Caco-2 (cell line): ENCODE measurements at regions not wholly inside any gene's neighbourhood (a gene's known extent, or its start where the extent isn't known, plus 50 kb on each side); places are given as distances from the start of the nearest gene placed in this dataset.
"Not testable (repeated sequence)": the region's sequence is repeated elsewhere in the genome, so short reads cannot be mapped to it uniquely, and the experiment has no call there.

Experiments used
- BruUV-seq: library from RNA; stranded (reverse); fragments of 400-500 nt; replicated peaks from 2 replicates; lab custom pipeline; 2021; lab: Mats Ljungman, UMichigan
- CTCF ChIA-PET: fragments of 300-600 bp; sonication (Branson Sonifier 250); formaldehyde crosslinking; loops from one replicate; lab custom pipeline; 2022; ENCODE audit warnings: antibody characterized with exemption; lab: Charles Lee
- POLR2A ChIA-PET: fragments of 300-600 bp; sonication (Branson Sonifier 250); formaldehyde crosslinking; loops from one replicate; lab custom pipeline; 2022; ENCODE audit warnings: antibody characterized with exemption; lab: Charles Lee
- DNase-seq, 2 experiments: peaks; one replicate each; pipeline versions ENCODE4 v3.0.0 to v3.0.0-alpha.2; 2020 to 2022
- H3K27me3 ChIP-seq: replicated peaks from 2 replicates; pipeline ENCODE4 v1.6.0; 2011; ENCODE audit warnings: low read length; ENCODE audit not compliant: control insufficient read depth, insufficient read depth
- H3K36me3 ChIP-seq: 2 replicates; pipeline ENCODE4 v1.5.1; 2011; ENCODE audit warnings: low read length; ENCODE audit not compliant: control insufficient read depth, insufficient read depth
- H3K4me1 ChIP-seq: fragments of 250-450 bp; sonication (Bioruptor Pico); 2 replicates; pipeline ENCODE4 v1.5.1; 2020; ENCODE audit warnings: mild to moderate bottlenecking
- H3K4me3 ChIP-seq: 2 replicates; pipeline ENCODE4 v1.5.1; 2011; ENCODE audit warnings: low read depth, mild to moderate bottlenecking, control low read depth, low read length
- H3K9me3 ChIP-seq: fragments of 250-450 bp; sonication (Bioruptor Pico); 2 replicates; pipeline ENCODE4 v1.5.1; 2020; ENCODE audit warnings: mild to moderate bottlenecking, moderate library complexity
- H3K27ac Mint-ChIP-seq: one replicate; pipeline ENCODE4 v1.8.0; 2022; ENCODE audit warnings: mixed read lengths; ENCODE audit not compliant: unreplicated experiment
- H3K27me3 Mint-ChIP-seq: one replicate; pipeline ENCODE4 v1.8.0; 2022; ENCODE audit warnings: mixed read lengths; ENCODE audit not compliant: insufficient read depth, unreplicated experiment
- H3K36me3 Mint-ChIP-seq: one replicate; pipeline ENCODE4 v1.8.0; 2022; ENCODE audit warnings: mild to moderate bottlenecking, mixed read lengths; ENCODE audit not compliant: insufficient read depth, unreplicated experiment
- H3K4me1 Mint-ChIP-seq: one replicate; pipeline ENCODE4 v1.8.0; 2022; ENCODE audit warnings: low read depth, mixed read lengths; ENCODE audit not compliant: unreplicated experiment
- H3K4me3 Mint-ChIP-seq: one replicate; pipeline ENCODE4 v1.8.0; 2022; ENCODE audit warnings: mild to moderate bottlenecking, moderate library complexity, mixed read lengths; ENCODE audit not compliant: unreplicated experiment
- H3K9me3 Mint-ChIP-seq: one replicate; pipeline ENCODE4 v1.8.0; 2022; ENCODE audit warnings: mixed read lengths; ENCODE audit not compliant: unreplicated experiment
- intact Hi-C: fragments of 100-400 bp; cut with micrococcal nuclease; formaldehyde crosslinking; loops from one replicate; pipeline ENCODE4 v1.10.0; 2022; ENCODE audit not compliant: unreplicated experiment
- TF ChIP-seq, protein P1 (sequence below), 2 experiments: fragments of 200-600 bp in 1 of 2; IDR thresholded peaks; 1 replicate in 1 of 2; 2 replicates in 1 of 2; pipeline versions ENCODE4 v1.5.1 to v1.8.0; 2011 to 2022; ENCODE audit warnings: antibody characterized with exemption in 1 of 2, control low read depth in 1 of 2, inconsistent platforms in 1 of 2, low read depth in 1 of 2, low read length in 1 of 2, mild to moderate bottlenecking in 1 of 2, moderate library complexity in 1 of 2; ENCODE audit not compliant: insufficient read depth in 1 of 2, severe bottlenecking in 1 of 2, unreplicated experiment in 1 of 2

DNA sequence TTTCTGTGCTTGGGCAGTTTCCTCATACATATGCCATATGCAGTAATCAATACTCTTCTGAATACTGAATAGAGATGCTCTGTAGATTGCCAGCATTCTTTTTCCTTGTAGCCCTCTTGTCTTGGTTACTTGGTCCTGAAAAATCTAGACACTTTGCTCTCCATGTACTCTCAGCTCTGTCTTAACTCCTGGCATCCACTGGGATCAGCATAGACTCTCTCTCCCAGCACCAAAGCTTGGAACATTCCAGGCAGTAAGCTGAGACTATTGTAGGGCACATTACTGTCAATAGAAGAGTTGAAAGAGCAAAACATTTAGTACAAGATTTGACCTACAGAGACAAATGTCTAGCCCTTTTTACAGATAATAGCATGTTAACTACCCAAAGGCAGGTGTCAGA, 1100.3 kb downstream of the TBL1XR1 start:
- Histone ChIP-seq H3K4me1 (0 out of 2 replicates have a peak, but pooled peaks cover under 1% of the 10 kb centered on the region), H3K27me3 (no peaks in the 10 kb centered on the region), H3K4me3 (no peak overlapping the region), H3K9me3 (peaks cover 2% of the 10 kb centered on the region; the same call in 1 of the 2 replicates), H3K36me3 (no peaks in the 10 kb centered on the region)
- H3K4me3 Mint-ChIP-seq, result no peak overlapping the region
- H3K27me3 Mint-ChIP-seq, result no peaks in the 10 kb centered on the region
- peak; percentile 19 to 39 for DNase-seq
- ChIA-PET CTCF (no interaction called here), POLR2A (no interaction called here)
- TF ChIP-seq, protein P1, sequence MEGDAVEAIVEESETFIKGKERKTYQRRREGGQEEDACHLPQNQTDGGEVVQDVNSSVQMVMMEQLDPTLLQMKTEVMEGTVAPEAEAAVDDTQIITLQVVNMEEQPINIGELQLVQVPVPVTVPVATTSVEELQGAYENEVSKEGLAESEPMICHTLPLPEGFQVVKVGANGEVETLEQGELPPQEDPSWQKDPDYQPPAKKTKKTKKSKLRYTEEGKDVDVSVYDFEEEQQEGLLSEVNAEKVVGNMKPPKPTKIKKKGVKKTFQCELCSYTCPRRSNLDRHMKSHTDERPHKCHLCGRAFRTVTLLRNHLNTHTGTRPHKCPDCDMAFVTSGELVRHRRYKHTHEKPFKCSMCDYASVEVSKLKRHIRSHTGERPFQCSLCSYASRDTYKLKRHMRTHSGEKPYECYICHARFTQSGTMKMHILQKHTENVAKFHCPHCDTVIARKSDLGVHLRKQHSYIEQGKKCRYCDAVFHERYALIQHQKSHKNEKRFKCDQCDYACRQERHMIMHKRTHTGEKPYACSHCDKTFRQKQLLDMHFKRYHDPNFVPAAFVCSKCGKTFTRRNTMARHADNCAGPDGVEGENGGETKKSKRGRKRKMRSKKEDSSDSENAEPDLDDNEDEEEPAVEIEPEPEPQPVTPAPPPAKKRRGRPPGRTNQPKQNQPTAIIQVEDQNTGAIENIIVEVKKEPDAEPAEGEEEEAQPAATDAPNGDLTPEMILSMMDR (IDR thresholded peaks at IDR 0.05; ENCODE audit: insufficient read depth in 1 of 2, low read depth in 1 of 2, low read length in 1 of 2, severe bottlenecking in 1 of 2, unreplicated experiment in 1 of 2), result no peak
- H3K9me3 Mint-ChIP-seq, result peaks cover 20% of the 10 kb centered on the region
- intact Hi-C loops, result loop anchor here (1.0 kb wide), 1 partner anchor 8 kb away; no protein-coding TSS in a partner anchor
- H3K27ac Mint-ChIP-seq, result peak overlapping the region; percentile 30
- peaks cover 6% of the 10 kb centered on the region for H3K36me3 Mint-ChIP-seq
- BruUV-seq, result no TSS peak
- no peaks in the 10 kb centered on the region for H3K4me1 Mint-ChIP-seq

DNA sequence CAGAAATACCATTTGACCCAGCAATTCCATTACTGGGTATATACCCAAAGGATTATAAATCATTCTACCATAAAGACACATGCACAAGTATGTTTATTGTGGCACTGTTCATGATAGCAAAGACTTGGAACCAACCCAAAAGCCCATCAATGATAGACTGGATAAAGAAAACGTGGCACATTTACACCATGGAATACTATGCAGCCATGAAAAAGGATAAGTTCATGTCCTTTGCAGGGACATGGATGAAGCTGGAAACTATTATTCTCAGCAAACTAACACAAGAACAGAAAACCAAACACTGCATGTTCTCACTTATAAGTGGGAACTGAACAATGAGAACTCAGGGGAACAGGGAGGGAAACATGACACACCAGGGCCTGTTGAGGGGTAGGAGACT, 1103.4 kb downstream of the TBL1XR1 start:
- H3K27me3 Mint-ChIP-seq, H3K4me3 ChIP-seq, H3K36me3 ChIP-seq, H3K9me3 ChIP-seq, BruUV-seq, H3K27ac Mint-ChIP-seq, DNase-seq, H3K27me3 ChIP-seq, H3K4me1 ChIP-seq, CTCF ChIA-PET, POLR2A ChIA-PET, intact Hi-C loops, H3K4me3 Mint-ChIP-seq: not testable (repeated sequence)
- H3K4me1 Mint-ChIP-seq, result peaks cover 12% of the 10 kb centered on the region
- H3K9me3 Mint-ChIP-seq, result peaks cover 22% of the 10 kb centered on the region
- H3K36me3 Mint-ChIP-seq, result peaks cover 13% of the 10 kb centered on the region

DNA sequence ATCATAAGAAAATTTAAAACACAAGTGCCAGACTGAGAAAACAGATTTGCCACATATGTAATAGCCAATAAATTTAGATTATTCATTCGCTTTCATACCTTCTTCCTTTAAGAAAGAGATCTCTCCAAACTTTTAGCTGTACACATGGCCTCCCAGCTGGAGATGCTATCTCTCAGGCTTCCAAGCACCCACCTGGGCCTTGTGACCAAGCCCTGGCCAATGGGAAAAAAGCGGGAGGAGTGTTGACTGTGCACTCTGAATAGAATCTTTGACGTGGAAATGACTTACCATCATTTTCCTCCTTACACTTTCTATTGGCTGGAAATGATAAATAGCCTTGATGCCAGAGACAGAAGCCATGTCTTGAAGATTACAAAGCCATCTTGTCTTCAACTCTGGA, 1106.6 kb downstream of the TBL1XR1 start:
- no peak overlapping the region for H3K4me3 Mint-ChIP-seq
- Histone ChIP-seq H3K9me3 (peaks cover 7% of the 10 kb centered on the region; the same call in 1 of the 2 replicates), H3K36me3 (no peaks in the 10 kb centered on the region), H3K4me1 (peaks cover 20% of the 10 kb centered on the region), H3K4me3 (no peak overlapping the region), H3K27me3 (no peaks in the 10 kb centered on the region)
- no peaks in the 10 kb centered on the region for H3K27me3 Mint-ChIP-seq
- intact Hi-C loops, result no loop called here
- POLR2A ChIA-PET, result no interaction called here
- no peak for DNase-seq
- CTCF ChIA-PET, result no interaction called here
- TF ChIP-seq, protein P1 (IDR thresholded peaks at IDR 0.05; ENCODE audit: insufficient read depth in 1 of 2, low read depth in 1 of 2, low read length in 1 of 2, severe bottlenecking in 1 of 2, unreplicated experiment in 1 of 2), result no peak
- peaks cover 13% of the 10 kb centered on the region for H3K36me3 Mint-ChIP-seq
- no TSS peak for BruUV-seq
- H3K9me3 Mint-ChIP-seq, result peaks cover 41% of the 10 kb centered on the region
- H3K4me1 Mint-ChIP-seq, result peaks cover 12% of the 10 kb centered on the region
- H3K27ac Mint-ChIP-seq, result no peak overlapping the region
